ENCODE measurements at regions not wholly inside any gene's neighbourhood (a gene's known extent, or its start where the extent isn't known, plus 50 kb on each side); places are given as distances from the start of the nearest gene placed in this dataset.
"Not testable (repeated sequence)": the region's sequence is repeated elsewhere in the genome, so short reads cannot be mapped to it uniquely, and the experiment has no call there.

DNA sequence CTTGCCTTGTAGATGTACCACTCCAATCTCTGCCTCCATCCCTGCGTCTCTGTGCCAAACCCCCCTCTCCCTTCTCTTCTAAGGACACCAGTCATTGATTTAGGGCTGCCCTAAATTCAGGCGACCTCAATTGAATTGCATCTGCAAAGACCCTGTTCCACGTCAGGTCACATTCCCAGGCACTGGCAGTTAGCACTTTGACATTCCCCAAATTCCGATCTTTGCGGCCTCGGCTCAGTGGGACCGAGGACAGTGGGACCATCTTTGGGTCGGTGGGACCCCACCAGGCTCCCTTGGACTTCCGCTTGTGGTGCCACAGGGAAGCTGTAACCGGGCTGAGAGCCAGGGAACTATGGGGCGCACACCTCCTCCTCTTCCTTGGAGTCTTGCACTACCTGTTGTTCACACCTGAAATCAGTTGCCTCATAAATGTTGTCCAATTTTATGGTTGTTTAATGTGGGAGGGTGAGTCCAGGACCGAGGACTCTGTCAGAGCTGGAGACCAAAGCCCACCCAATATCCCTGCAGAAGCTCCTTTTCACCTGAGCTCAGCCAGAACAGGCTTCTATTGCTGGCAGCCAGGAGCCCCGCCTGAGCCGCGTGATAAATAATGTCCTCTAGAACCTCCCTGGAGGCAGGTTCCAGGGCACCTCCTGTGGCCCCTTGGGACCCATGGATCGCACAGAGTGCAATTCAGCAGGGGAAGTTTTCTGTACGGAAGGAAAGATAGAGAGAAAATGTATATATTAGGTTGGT lies 271.6 kb downstream of the EIPR1 start:
- intact Hi-C loops (cut with micrococcal nuclease) (no loop called here), in situ Hi-C loops (cut with MboI; ENCODE audit: low sequenced_read_pairs) (no loop called here), dilution Hi-C loops (cut with HindIII; ENCODE audit: low sequenced_read_pairs, unreplicated experiment) (no loop called here)
- no peak overlapping the region for H2AFZ ChIP-seq (replicated peaks; ENCODE audit: low read length, poor library complexity)
- no peaks in the 10 kb centered on the region for H3K36me3 ChIP-seq (ENCODE audit: control insufficient read depth, insufficient read depth, low read length)
- no peak overlapping the region for H4K5ac ChIP-seq (ENCODE audit: low read depth, low read length)
- no peaks in the 10 kb centered on the region for H4K20me1 ChIP-seq (ENCODE audit: insufficient read depth, low read length)
- no peak overlapping the region for H4K91ac ChIP-seq (ENCODE audit: insufficient read depth, low read depth, low read length)
- H2AK9ac ChIP-seq (replicated peaks; ENCODE audit: low read depth, low read length, poor library complexity) = no peak overlapping the region
- H3K23ac ChIP-seq (ENCODE audit: low read depth, low read length) = no peak overlapping the region
- POLR2A ChIA-PET (ENCODE audit: unreplicated experiment) = no interaction called here
- no peak overlapping the region for H4K8ac ChIP-seq (ENCODE audit: low read depth in 2 of 2, low read length in 2 of 2)
- no peak overlapping the region for H3K14ac ChIP-seq (replicated peaks; ENCODE audit: low read depth, low read length)
- DNase-seq (no peak), ATAC-seq (ENCODE audit: low read depth) (no peak)
- no peak overlapping the region for H3K56ac ChIP-seq (ENCODE audit: extremely low read depth, insufficient read depth, low read length)
- CTCF ChIA-PET = interaction anchor here (0.5 kb wide), 1 partner anchor 24 kb away, joined by 4 read pairs; no protein-coding TSS in a partner anchor
- no peaks in the 10 kb centered on the region for H3K4me1 ChIP-seq (ENCODE audit: control insufficient read depth, insufficient read depth, low read length)
- no peak for TF ChIP-seq SMC3 (IDR thresholded peaks at IDR 0.05; ENCODE audit: low read depth, low read length)
- TF ChIP-seq MAFK (IDR thresholded peaks at IDR 0.05; ENCODE audit: low read depth, low read length) = no peak
- no peak for TF ChIP-seq NFE2L2 (IDR thresholded peaks at IDR 0.05; ENCODE audit: low read depth, low read length)
- H2BK15ac ChIP-seq (ENCODE audit: low read depth, low read length) = no peak overlapping the region
- H2BK5ac ChIP-seq (ENCODE audit: low read depth, low read length, poor library complexity, severe bottlenecking) = no peak overlapping the region
- no peak overlapping the region for H3K4ac ChIP-seq (ENCODE audit: low read depth, low read length)
- H3K4me2 ChIP-seq (ENCODE audit: low read depth, low read length) = no peak overlapping the region
- no peak overlapping the region for H2BK120ac ChIP-seq (ENCODE audit: low read depth, low read length)
- peaks cover 35% of the 10 kb centered on the region for H3K9me3 ChIP-seq (ENCODE audit: control insufficient read depth, insufficient read depth, low read length)
- H3K79me1 ChIP-seq (ENCODE audit: low read depth in 1 of 2, low read length in 2 of 2) = no peaks in the 10 kb centered on the region
- no peak overlapping the region for H3K27ac ChIP-seq (ENCODE audit: insufficient read depth, low read length)
- no peaks in the 10 kb centered on the region for H3K27me3 ChIP-seq (ENCODE audit: control insufficient read depth, insufficient read depth, low read length)
- H3K4me3 ChIP-seq (ENCODE audit: insufficient read depth, low read depth, low read length) = no peak overlapping the region
- no peak overlapping the region for H3K18ac ChIP-seq (ENCODE audit: low read depth, low read length)
- no peak overlapping the region for H2BK20ac ChIP-seq (ENCODE audit: low read depth, low read length)
- H3K9me1 ChIP-seq (ENCODE audit: insufficient read depth, low read length) = no peaks in the 10 kb centered on the region
- 92% methylated on average over 4 of the region's 17 CpGs; no CpG with 5 or more reads in 1 of the 2 experiments for WGBS, 2 experiments (ENCODE audit: extremely low coverage in 2 of 2, insufficient read length in 1 of 2)
- H3K9ac ChIP-seq (ENCODE audit: low read depth, low read length) = no peak overlapping the region
- no TSS peak for BruUV-seq (replicated peaks)
- H2AK5ac ChIP-seq (ENCODE audit: low read depth, low read length) = no peak overlapping the region

DNA sequence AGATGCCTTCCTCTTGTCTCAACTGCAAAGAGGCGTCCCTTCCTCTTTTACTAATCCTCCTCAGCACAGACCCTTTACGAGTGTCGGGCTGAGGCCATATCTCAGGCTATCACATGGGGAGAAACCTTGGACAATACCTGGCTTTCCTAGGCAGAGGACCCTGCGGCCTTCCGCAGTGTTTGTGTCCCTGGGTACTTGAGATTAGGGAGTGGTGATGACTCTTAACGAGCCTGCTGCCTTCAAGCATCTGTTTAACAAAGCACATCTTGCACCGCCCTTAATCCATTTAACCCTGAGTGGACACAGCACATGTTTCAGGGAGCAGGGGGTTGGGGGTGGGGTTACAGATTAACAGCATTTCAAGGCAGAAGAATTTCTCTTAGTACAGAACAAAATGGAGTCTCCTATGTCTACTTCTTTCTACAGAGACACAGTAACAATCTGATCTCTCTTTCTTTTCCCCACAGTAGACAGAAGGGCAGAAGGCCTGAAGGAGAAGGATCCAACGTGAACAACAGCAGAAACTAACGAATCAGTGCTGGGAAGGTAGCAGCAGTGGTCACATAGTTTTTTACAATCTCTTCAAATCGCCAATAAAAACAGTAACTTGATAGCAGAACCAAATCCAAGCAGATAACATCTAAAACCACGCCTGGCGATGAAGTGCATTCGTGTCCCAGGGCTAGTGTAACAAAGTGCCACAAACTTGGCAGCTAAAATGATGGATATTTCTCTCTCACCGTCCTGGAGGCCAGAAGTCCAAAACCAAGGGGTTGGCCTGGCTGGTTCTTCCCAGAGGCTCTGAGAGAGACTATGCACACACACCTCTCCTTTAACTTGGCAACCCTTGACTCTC lies 272.4 kb downstream of the EIPR1 start:
- WGBS, 2 experiments (ENCODE audit: extremely low coverage in 2 of 2, insufficient read length in 1 of 2) = 41% methylated on average over 4 of the region's 14 CpGs; no CpG with 5 or more reads in 1 of the 2 experiments
- H3K79me1 ChIP-seq (ENCODE audit: low read depth in 1 of 2, low read length in 2 of 2); H3K23ac ChIP-seq (ENCODE audit: low read depth, low read length); H2BK120ac ChIP-seq (ENCODE audit: low read depth, low read length); DNase-seq; H2AK9ac ChIP-seq (replicated peaks; ENCODE audit: low read depth, low read length, poor library complexity); H3K9me1 ChIP-seq (ENCODE audit: insufficient read depth, low read length); H3K14ac ChIP-seq (replicated peaks; ENCODE audit: low read depth, low read length); H3K56ac ChIP-seq (ENCODE audit: extremely low read depth, insufficient read depth, low read length); H2BK5ac ChIP-seq (ENCODE audit: low read depth, low read length, poor library complexity, severe bottlenecking); in situ Hi-C loops (cut with MboI; ENCODE audit: low sequenced_read_pairs); H4K8ac ChIP-seq (ENCODE audit: low read depth in 2 of 2, low read length in 2 of 2); ATAC-seq (ENCODE audit: low read depth); H3K4me1 ChIP-seq (ENCODE audit: control insufficient read depth, insufficient read depth, low read length); H3K4me2 ChIP-seq (ENCODE audit: low read depth, low read length); H3K4me3 ChIP-seq (ENCODE audit: insufficient read depth, low read depth, low read length); CTCF ChIA-PET; dilution Hi-C loops (cut with HindIII; ENCODE audit: low sequenced_read_pairs, unreplicated experiment); intact Hi-C loops (cut with micrococcal nuclease); H2BK20ac ChIP-seq (ENCODE audit: low read depth, low read length); H3K9ac ChIP-seq (ENCODE audit: low read depth, low read length); H3K27ac ChIP-seq (ENCODE audit: insufficient read depth, low read length); H3K4ac ChIP-seq (ENCODE audit: low read depth, low read length); H2AFZ ChIP-seq (replicated peaks; ENCODE audit: low read length, poor library complexity); H3K27me3 ChIP-seq (ENCODE audit: control insufficient read depth, insufficient read depth, low read length); BruUV-seq (replicated peaks); H4K20me1 ChIP-seq (ENCODE audit: insufficient read depth, low read length); H4K91ac ChIP-seq (ENCODE audit: insufficient read depth, low read depth, low read length); H2AK5ac ChIP-seq (ENCODE audit: low read depth, low read length); H2BK15ac ChIP-seq (ENCODE audit: low read depth, low read length); POLR2A ChIA-PET (ENCODE audit: unreplicated experiment); H3K36me3 ChIP-seq (ENCODE audit: control insufficient read depth, insufficient read depth, low read length); H3K18ac ChIP-seq (ENCODE audit: low read depth, low read length); H4K5ac ChIP-seq (ENCODE audit: low read depth, low read length): not testable (repeated sequence)
- H3K9me3 ChIP-seq (ENCODE audit: control insufficient read depth, insufficient read depth, low read length) = peaks cover 35% of the 10 kb centered on the region
